Mucosa of descending colon (tissue), 3 donors: ENCODE measurements at regions not wholly inside any gene's neighbourhood (a gene's known extent, or its start where the extent isn't known, plus 50 kb on each side); places are given as distances from the start of the nearest gene placed in this dataset.

ENCODE experiments used
- ATAC-seq: fragments of 200-7000 bp; cut with Tn5 transposase; one replicate; pipeline ENCODE4 v1.9.1; 2020; ENCODE audit warnings: mild to moderate bottlenecking, moderate library complexity
- DNase-seq, 3 donors: peaks; one replicate each; pipeline ENCODE4 v3.0.0-alpha.2; 2020
- H3K36me3 ChIP-seq: fragments of 200-600 bp; one replicate; pipeline ENCODE4 v1.8.0; 2021; ENCODE audit warnings: low read depth, mild to moderate bottlenecking
- H3K4me1 ChIP-seq: fragments of 200-600 bp; one replicate; pipeline ENCODE4 v1.8.0; 2021; ENCODE audit warnings: low read depth, mild to moderate bottlenecking
- H3K4me3 ChIP-seq: fragments of 200-600 bp; one replicate; pipeline ENCODE4 v1.8.0; 2021; ENCODE audit warnings: mild to moderate bottlenecking
- H3K9me3 ChIP-seq: fragments of 200-600 bp; one replicate; pipeline ENCODE4 v1.8.0; 2021; ENCODE audit warnings: mild to moderate bottlenecking
- CTCF ChIP-seq: fragments of 200-600 bp; IDR thresholded peaks from one replicate; pipeline ENCODE4 v1.8.0; 2022; ENCODE audit warnings: antibody characterized with exemption, mild to moderate bottlenecking
- intact Hi-C, 2 donors: fragments of 100-400 bp; cut with DNase I in 1 of 2; cut with micrococcal nuclease in 1 of 2; formaldehyde crosslinking; loops; one replicate each; pipeline versions ENCODE4 v1.11.0 to v1.11.1; 2022; cut with DNase I, micrococcal nuclease
- donor health status: DM: no; HTN: no; CAD: no; lungs with moderate emphysema.
- donor health status: DM: no; HTN: no; CAD: no.
- donor health status: DM: no; HTN: yes; CAD: no.

- Histone ChIP-seq H3K9me3 (peaks cover 4% of the 10 kb centered on the region), H3K36me3 (no peaks in the 10 kb centered on the region), H3K4me3 (no peak overlapping the region), H3K4me1 (no peaks in the 10 kb centered on the region)
- no peak for TF ChIP-seq CTCF
- intact Hi-C loops = no loop called here
- no peak for DNase-seq
- ATAC-seq = no peak
Measured at GRCh38 chr11:81658722-81659121, 1074.9 kb downstream of the FAM181B start.

GRCh38 chr11:81655351-81655750 lies 1078.3 kb downstream of the FAM181B start:
- no peaks in the 10 kb centered on the region for H3K36me3 ChIP-seq

GRCh38 chr11:81647374-81647773 lies 1086.3 kb downstream of the FAM181B start:
- DNase-seq (no peak), ATAC-seq (no peak)
- H3K4me1 ChIP-seq = no peaks in the 10 kb centered on the region
- no peak overlapping the region for H3K4me3 ChIP-seq
- no peak for TF ChIP-seq CTCF
- no peaks in the 10 kb centered on the region for H3K9me3 ChIP-seq
- no peaks in the 10 kb centered on the region for H3K36me3 ChIP-seq
- intact Hi-C loops = no loop called here

More at GRCh38 chr11:81655351-81655750, 1078.3 kb downstream of the FAM181B start:
- H3K4me1 ChIP-seq = no peaks in the 10 kb centered on the region
- intact Hi-C loops = no loop called here
- H3K4me3 ChIP-seq = no peak overlapping the region
- DNase-seq = no peak
- ATAC-seq = no peak
- peaks cover 4% of the 10 kb centered on the region for H3K9me3 ChIP-seq
- no peak for TF ChIP-seq CTCF

GRCh38 chr11:81644239-81644840 lies 1089.3 kb downstream of the FAM181B start:
- ATAC-seq (peak; percentile 54), DNase-seq (peak in 1 of 3 donors; percentile 6)
- intact Hi-C loops = no loop called here
- TF ChIP-seq CTCF = peak; percentile 34
- H3K4me3 ChIP-seq = no peak overlapping the region
- no peaks in the 10 kb centered on the region for H3K36me3 ChIP-seq
- H3K4me1 ChIP-seq = no peaks in the 10 kb centered on the region
- no peaks in the 10 kb centered on the region for H3K9me3 ChIP-seq

- no peaks in the 10 kb centered on the region for H3K36me3 ChIP-seq
- H3K4me3 ChIP-seq = no peak overlapping the region
- intact Hi-C loops = no loop called here
- no peaks in the 10 kb centered on the region for H3K9me3 ChIP-seq
- DNase-seq (no peak), ATAC-seq (no peak)
- TF ChIP-seq CTCF = no peak
- no peaks in the 10 kb centered on the region for H3K4me1 ChIP-seq
Measured at GRCh38 chr11:81634483-81634882, 1099.2 kb downstream of the FAM181B start.

- H3K4me3 ChIP-seq = no peak overlapping the region
- no peaks in the 10 kb centered on the region for H3K36me3 ChIP-seq
- no peaks in the 10 kb centered on the region for H3K9me3 ChIP-seq
- intact Hi-C loops = no loop called here
- no peak for TF ChIP-seq CTCF
- no peaks in the 10 kb centered on the region for H3K4me1 ChIP-seq
- no peak for DNase-seq
- no peak for ATAC-seq
Measured at GRCh38 chr11:81602508-81602907, 1131.2 kb downstream of the FAM181B start.
